ENCODE measurements at regions not wholly inside any gene's neighbourhood (a gene's known extent, or its start where the extent isn't known, plus 50 kb on each side); places are given as distances from the start of the nearest gene placed in this dataset.
"Not testable (repeated sequence)": the region's sequence is repeated elsewhere in the genome, so short reads cannot be mapped to it uniquely, and the experiment has no call there.

- not testable (repeated sequence) for DNase-seq
These were observed 775.1 kb upstream of the TPTE start for GRCh38 chr21:9746311-9746710.

GRCh38 chr21:9746831-9747606 lies 774.4 kb upstream of the TPTE start:
- DNase-seq, result not testable (repeated sequence)

- not testable (repeated sequence) for DNase-seq
These were observed 773.5 kb upstream of the TPTE start for GRCh38 chr21:9747870-9748269.

- DNase-seq, result not testable (repeated sequence)
These were observed 772.9 kb upstream of the TPTE start for GRCh38 chr21:9748451-9748850.

- not testable (repeated sequence) for DNase-seq
These were observed 771.6 kb upstream of the TPTE start for GRCh38 chr21:9749741-9750230.

- DNase-seq, result no peak
These were observed 770.9 kb upstream of the TPTE start for GRCh38 chr21:9750341-9751086.

GRCh38 chr21:9751087-9751585 lies 770.2 kb upstream of the TPTE start:
- not testable (repeated sequence) for DNase-seq

- not testable (repeated sequence) for DNase-seq
These were observed 769.4 kb upstream of the TPTE start for GRCh38 chr21:9752028-9752427.

GRCh38 chr21:9753441-9753840 lies 767.9 kb upstream of the TPTE start:
- not testable (repeated sequence) for DNase-seq

- no peak for DNase-seq
These were observed 767.4 kb upstream of the TPTE start for GRCh38 chr21:9753943-9754342.

- not testable (repeated sequence) for DNase-seq
These were observed 766.9 kb upstream of the TPTE start for GRCh38 chr21:9754434-9754833.

GRCh38 chr21:9755611-9756010 lies 765.8 kb upstream of the TPTE start:
- DNase-seq, result no peak

- no peak for DNase-seq
These were observed 764.7 kb upstream of the TPTE start for GRCh38 chr21:9756677-9757076.

GRCh38 chr21:9757118-9757517 lies 764.3 kb upstream of the TPTE start:
- not testable (repeated sequence) for DNase-seq

GRCh38 chr21:9757572-9757971 lies 763.8 kb upstream of the TPTE start:
- DNase-seq, result not testable (repeated sequence)

GRCh38 chr21:9758141-9758540 lies 763.2 kb upstream of the TPTE start:
- DNase-seq, result no peak

GRCh38 chr21:9758888-9759287 lies 762.5 kb upstream of the TPTE start:
- DNase-seq, result no peak

- DNase-seq, result no peak
These were observed 761.4 kb upstream of the TPTE start for GRCh38 chr21:9759972-9760371.

- DNase-seq, result no peak
These were observed 760.8 kb upstream of the TPTE start for GRCh38 chr21:9760398-9761074.

- no peak for DNase-seq
These were observed 758.1 kb upstream of the TPTE start for GRCh38 chr21:9763306-9763705.

- no peak for DNase-seq
These were observed 757.6 kb upstream of the TPTE start for GRCh38 chr21:9763807-9764206.

- DNase-seq, result not testable (repeated sequence)
These were observed 757.1 kb upstream of the TPTE start for GRCh38 chr21:9764294-9764693.

GRCh38 chr21:9765538-9765937 lies 755.8 kb upstream of the TPTE start:
- not testable (repeated sequence) for DNase-seq
